BLaER1 treated with 17β-estradiol and CSF1 and Interleukin-3, amounts not matched to agents 10 nM and 100 nM (cell line): ENCODE measurements at regions not wholly inside any gene's neighbourhood (a gene's known extent, or its start where the extent isn't known, plus 50 kb on each side); places are given as distances from the start of the nearest gene placed in this dataset.
"Not testable (repeated sequence)": the region's sequence is repeated elsewhere in the genome, so short reads cannot be mapped to it uniquely, and the experiment has no call there.

Experiments used
- H3K27ac ChIP-seq, 11 experiments: shearing (Covaris generic); formaldehyde crosslinking; 2 replicates each; pipeline ENCODE4 v1.8.1; 2022
- H3K27me3 ChIP-seq, 11 experiments: shearing (Covaris generic); formaldehyde crosslinking; 2 replicates each; pipeline ENCODE4 v1.8.1; 2022
- H3K36me3 ChIP-seq, 11 experiments: shearing (Covaris generic); formaldehyde crosslinking; 2 replicates each; pipeline ENCODE4 v1.8.1; 2022
- H3K4me1 ChIP-seq, 10 experiments: shearing (Covaris generic); formaldehyde crosslinking; 2 replicates each; pipeline ENCODE4 v1.8.1; 2022
- H3K4me2 ChIP-seq, 11 experiments: shearing (Covaris generic); formaldehyde crosslinking; 2 replicates each; pipeline ENCODE4 v1.8.1; 2022
- H3K4me3 ChIP-seq, 10 experiments: shearing (Covaris generic); formaldehyde crosslinking; 2 replicates each; pipeline ENCODE4 v1.8.1; 2022
- H3K9ac ChIP-seq, 11 experiments: shearing (Covaris generic); formaldehyde crosslinking; 2 replicates each; pipeline ENCODE4 v1.8.1; 2022
- H3K9me3 ChIP-seq, 11 experiments: shearing (Covaris generic); formaldehyde crosslinking; replicated peaks in 1 of 11; 2 replicates each; pipeline ENCODE4 v1.8.1; 2022
- H4K20me1 ChIP-seq, 11 experiments: shearing (Covaris generic); formaldehyde crosslinking; 2 replicates each; pipeline ENCODE4 v1.8.1; 2022
- Cebpa-rat ChIP-seq, 11 experiments: shearing (Covaris generic); IDR thresholded peaks; 2 replicates each; pipeline ENCODE4 v1.8.1; 2022

DNA sequence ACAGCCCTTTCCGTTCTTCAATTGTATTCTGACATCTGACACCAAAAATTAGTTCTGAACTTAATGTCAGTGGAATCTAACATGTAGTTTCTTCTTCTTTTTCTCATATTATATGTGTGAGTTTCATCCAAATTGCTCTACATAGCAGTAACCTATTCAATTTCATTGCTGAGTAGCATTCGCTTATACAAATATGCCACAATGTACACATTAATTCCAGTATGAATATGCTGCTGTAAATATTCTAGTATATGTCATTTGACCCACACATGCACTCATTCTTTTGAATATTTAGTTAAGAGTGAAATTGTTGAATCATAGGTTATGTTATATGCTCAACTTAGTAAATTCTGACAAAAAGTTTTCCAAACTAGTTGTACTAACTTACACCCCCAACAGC lies 550.9 kb downstream of the CHSY3 start:
- Histone ChIP-seq H3K9me3 (peaks cover 33 to 53% (median 39%) of the 10 kb centered on the region in 11 experiments), H3K27me3 (no peaks in the 10 kb centered on the region), H3K4me2 (no peak overlapping the region), H3K27ac (no peak overlapping the region), H3K4me3 (no peak overlapping the region), H3K9ac (no peak overlapping the region), H4K20me1 (no peaks in the 10 kb centered on the region), H3K4me1 (peaks cover 0 to 5% (median 0%) of the 10 kb centered on the region in 10 experiments; a peak in 1 of 20 replicates), H3K36me3 (no peaks in the 10 kb centered on the region)
- no peak for TF ChIP-seq Cebpa-rat (IDR thresholded peaks at IDR 0.05)

DNA sequence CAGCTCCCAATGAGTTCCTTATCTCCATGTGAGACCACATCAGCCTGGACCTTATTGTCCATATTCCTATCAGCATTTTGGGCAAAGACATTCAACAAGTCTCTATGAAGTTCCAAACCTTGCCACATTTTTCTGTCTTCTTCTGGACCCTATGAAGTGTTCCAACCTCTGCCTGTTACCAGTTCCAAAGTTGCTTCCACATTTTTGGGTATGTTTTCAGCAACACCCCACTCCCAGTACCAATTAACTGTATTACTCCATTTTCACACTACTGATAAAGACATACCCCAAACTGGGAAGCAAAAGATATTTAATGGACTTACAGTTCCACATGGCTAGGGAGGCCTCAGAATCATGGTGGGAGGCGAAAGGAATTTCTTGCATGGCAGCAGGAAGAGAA lies 548.5 kb downstream of the CHSY3 start:
- Histone ChIP-seq H3K27ac (no peak overlapping the region), H3K9ac (no peak overlapping the region), H4K20me1 (no peaks in the 10 kb centered on the region), H3K4me1 (peaks cover 0 to 5% (median 0%) of the 10 kb centered on the region in 10 experiments; a peak in 1 of 20 replicates), H3K9me3 (peaks cover 22 to 35% (median 31%) of the 10 kb centered on the region in 11 experiments), H3K4me3 (no peak overlapping the region), H3K36me3 (no peaks in the 10 kb centered on the region), H3K4me2 (no peak overlapping the region), H3K27me3 (no peaks in the 10 kb centered on the region)
- no peak for TF ChIP-seq Cebpa-rat (IDR thresholded peaks at IDR 0.05)

DNA sequence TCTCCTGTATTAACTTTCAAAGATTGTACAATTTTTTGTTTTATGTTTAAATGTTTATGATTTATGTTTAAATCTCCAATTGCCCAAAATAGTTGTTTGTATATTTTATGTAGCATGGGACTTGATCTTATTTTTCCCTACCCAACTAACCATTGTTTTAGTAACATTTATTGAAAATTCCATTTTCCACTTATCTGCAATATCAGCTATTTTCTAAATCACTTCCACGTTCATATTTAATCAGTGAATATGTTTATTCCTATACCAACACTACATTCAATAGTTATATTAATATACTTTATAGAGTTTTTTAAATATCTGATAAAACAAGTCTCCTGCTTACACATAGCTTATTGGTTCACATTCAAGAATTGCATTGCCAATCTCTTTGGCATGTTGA lies 532.2 kb downstream of the CHSY3 start:
- Histone ChIP-seq H3K4me3 (no peak overlapping the region), H3K4me1 (no peaks in the 10 kb centered on the region), H3K36me3 (no peaks in the 10 kb centered on the region), H3K27me3 (no peaks in the 10 kb centered on the region), H3K9me3 (peaks cover 11 to 39% (median 20%) of the 10 kb centered on the region in 11 experiments), H4K20me1 (no peaks in the 10 kb centered on the region), H3K4me2 (no peak overlapping the region), H3K9ac (no peak overlapping the region), H3K27ac (no peak overlapping the region)
- no peak for TF ChIP-seq Cebpa-rat (IDR thresholded peaks at IDR 0.05)

DNA sequence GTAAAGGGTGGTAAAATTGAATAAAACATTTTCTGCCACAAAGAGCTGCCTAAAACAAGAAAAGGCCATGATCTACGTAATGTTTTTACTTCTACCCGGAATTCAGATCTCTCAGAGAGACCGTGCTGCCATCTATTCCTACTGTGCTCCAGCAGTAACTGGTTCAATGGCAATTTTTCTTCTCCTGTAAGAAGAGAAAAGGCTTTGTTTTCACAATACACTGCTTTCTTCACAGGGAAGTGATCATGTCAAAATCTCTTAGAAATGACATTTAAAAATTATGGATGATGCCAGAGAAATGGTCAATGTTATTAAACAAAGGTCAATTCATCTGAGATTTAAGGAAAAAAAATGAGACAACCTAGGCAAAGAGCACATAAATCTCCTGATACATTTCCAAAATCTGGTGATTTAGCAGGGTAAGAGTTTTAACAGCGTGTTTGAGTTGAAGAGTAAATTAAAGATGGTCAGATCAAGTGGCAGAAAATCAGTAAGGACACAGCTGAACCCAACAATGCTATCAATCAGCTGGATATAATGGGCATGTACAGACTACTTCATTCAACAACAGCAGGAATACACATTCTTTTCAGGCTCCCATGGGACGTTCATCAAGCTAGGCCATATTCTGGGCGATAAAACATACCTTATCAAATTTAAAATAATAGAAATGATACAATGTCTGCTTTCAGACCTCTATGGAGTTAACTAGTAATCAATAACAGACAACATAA lies 523.1 kb downstream of the CHSY3 start:
- H3K4me2 ChIP-seq: no peak overlapping the region
- no peaks in the 10 kb centered on the region for H4K20me1 ChIP-seq
- H3K4me1 ChIP-seq: peaks cover 0 to 4% (median 0%) of the 10 kb centered on the region in 10 experiments; a peak in 1 of 20 replicates
- no peaks in the 10 kb centered on the region for H3K36me3 ChIP-seq
- no peaks in the 10 kb centered on the region for H3K9me3 ChIP-seq
- no peak overlapping the region for H3K4me3 ChIP-seq
- no peak overlapping the region for H3K9ac ChIP-seq
- H3K27ac ChIP-seq: no peak overlapping the region
- no peaks in the 10 kb centered on the region for H3K27me3 ChIP-seq
- no peak for TF ChIP-seq Cebpa-rat (IDR thresholded peaks at IDR 0.05)

DNA sequence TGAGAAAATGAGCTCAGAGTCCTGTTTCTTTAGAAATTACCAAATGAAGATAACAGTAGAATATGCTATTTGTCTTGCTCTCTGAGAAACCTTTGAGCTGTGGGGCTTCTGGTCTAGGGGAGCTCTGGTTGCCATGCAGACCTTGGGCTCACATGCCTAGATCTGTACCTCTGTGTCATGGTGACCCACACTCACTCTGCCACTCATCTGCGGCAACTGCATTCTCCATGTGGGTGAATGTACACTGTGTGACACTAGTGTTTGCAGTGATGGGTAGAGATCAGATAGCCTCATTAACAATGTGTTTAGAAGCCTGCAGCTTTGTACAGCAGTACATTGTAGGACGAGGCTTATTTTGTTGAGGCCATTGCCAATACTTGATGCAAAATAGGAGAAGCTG lies 521.2 kb downstream of the CHSY3 start:
- Histone ChIP-seq H4K20me1 (no peaks in the 10 kb centered on the region), H3K9ac (no peak overlapping the region), H3K27me3 (no peaks in the 10 kb centered on the region), H3K4me3 (no peak overlapping the region), H3K27ac (no peak overlapping the region), H3K36me3 (no peaks in the 10 kb centered on the region), H3K4me1 (peaks cover 0 to 4% (median 0%) of the 10 kb centered on the region in 10 experiments; a peak in 1 of 20 replicates), H3K9me3 (no peaks in the 10 kb centered on the region), H3K4me2 (peak overlapping the region in 2 of 11 experiments; percentile 10 to 18; a peak in 1 of 22 replicates)
- TF ChIP-seq Cebpa-rat (IDR thresholded peaks at IDR 0.05): no peak

DNA sequence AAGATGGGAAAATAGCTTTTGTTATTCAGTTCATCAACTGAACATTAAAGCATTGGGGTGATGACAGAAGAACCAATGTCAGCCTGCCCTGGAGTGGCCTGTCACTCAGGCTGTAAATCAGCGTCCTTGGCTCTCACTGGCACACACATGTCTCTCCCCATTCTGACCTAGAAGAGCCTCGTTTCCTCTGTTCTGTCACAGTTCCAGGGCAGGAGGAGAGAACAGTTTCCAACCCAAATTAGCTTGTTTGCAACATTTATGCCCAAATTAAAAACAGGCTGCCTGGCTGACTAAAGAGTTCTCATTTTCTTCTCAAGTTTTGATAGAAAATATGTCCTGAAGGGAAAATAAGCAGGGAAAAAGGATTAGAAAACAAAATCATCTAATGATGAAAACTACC lies 520.1 kb downstream of the CHSY3 start:
- Histone ChIP-seq H3K4me1 (peaks cover 0 to 4% (median 0%) of the 10 kb centered on the region in 10 experiments; a peak in 1 of 20 replicates), H3K4me2 (no peak overlapping the region), H3K27me3 (no peaks in the 10 kb centered on the region), H3K9me3 (no peaks in the 10 kb centered on the region), H3K4me3 (no peak overlapping the region), H3K36me3 (no peaks in the 10 kb centered on the region), H3K27ac (no peak overlapping the region), H4K20me1 (no peaks in the 10 kb centered on the region), H3K9ac (no peak overlapping the region)
- no peak for TF ChIP-seq Cebpa-rat (IDR thresholded peaks at IDR 0.05)

DNA sequence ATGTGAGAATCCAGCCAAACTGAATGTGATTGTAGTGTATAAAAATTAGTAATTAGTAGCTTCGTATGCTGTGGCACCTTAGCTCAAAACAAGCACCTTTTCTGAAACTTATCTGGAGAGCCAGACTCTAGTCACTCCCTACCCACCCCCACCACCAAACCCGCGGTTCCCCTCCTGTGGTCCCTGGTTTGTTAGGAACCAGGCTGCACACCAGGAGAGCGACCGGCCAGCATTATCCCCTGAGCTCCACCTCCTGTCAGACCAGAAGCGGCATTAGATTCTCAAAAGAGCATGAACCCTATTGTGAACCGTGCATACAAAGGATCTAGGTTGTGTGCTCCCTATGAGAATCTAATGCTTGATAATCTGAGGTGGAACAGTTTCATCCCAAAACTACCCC lies 498.6 kb downstream of the CHSY3 start:
- TF ChIP-seq Cebpa-rat (IDR thresholded peaks at IDR 0.05): no peak
- H3K36me3 ChIP-seq: no peaks in the 10 kb centered on the region

DNA sequence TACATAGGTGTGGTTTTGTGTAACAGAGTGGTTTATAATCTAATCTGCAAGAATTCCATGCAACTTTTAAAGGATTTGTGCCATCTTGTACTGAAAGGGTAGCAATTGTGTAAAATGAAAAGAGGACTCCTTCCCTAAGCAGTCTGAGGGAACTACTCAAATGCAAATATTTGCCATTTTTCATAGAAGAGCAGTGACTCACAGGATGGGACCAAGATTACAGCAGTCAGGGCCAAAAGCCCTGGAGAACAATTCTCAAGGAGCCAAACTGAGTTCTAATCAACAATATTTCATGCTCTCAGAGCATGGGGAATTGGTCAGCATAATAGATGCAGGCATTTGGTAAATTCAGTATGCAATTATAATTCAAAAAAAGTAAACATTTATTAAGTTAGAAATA lies 495.8 kb downstream of the CHSY3 start:
- Histone ChIP-seq H3K4me3 (no peak overlapping the region), H3K9ac (no peak overlapping the region), H3K27me3 (no peaks in the 10 kb centered on the region), H4K20me1 (no peaks in the 10 kb centered on the region), H3K27ac (no peak overlapping the region), H3K4me2 (no peak overlapping the region), H3K36me3 (no peaks in the 10 kb centered on the region), H3K4me1 (no peaks in the 10 kb centered on the region), H3K9me3 (no peaks in the 10 kb centered on the region)
- no peak for TF ChIP-seq Cebpa-rat (IDR thresholded peaks at IDR 0.05)

More for the DNA sequence above, 498.6 kb downstream of the CHSY3 start:
- Histone ChIP-seq H4K20me1 (no peaks in the 10 kb centered on the region), H3K4me3 (no peak overlapping the region), H3K9me3 (no peaks in the 10 kb centered on the region), H3K4me1 (no peaks in the 10 kb centered on the region), H3K9ac (no peak overlapping the region), H3K4me2 (no peak overlapping the region), H3K27ac (no peak overlapping the region), H3K27me3 (no peaks in the 10 kb centered on the region)

DNA sequence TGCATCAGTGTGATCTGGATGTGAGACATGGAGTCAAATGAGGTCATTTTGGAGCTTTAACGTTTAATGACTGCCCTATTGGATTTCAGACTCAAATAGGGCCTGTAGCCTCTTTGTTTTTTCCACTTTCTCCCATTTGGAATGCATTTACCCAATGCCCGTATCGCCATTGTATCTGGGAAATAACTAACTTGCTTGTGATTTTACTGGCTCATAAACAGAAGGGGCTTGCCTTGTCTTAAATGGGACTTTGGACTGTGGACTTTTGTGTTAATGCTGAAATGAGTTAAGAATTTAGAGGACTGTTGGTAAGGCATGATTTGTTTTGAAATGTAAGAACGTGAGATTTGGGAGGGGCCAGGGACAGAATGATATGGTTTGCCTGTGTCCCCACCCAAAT lies 494.6 kb downstream of the CHSY3 start:
- Histone ChIP-seq H3K4me1 (no peaks in the 10 kb centered on the region), H3K4me2 (no peak overlapping the region), H3K27me3 (no peaks in the 10 kb centered on the region), H3K36me3 (no peaks in the 10 kb centered on the region), H4K20me1 (no peaks in the 10 kb centered on the region), H3K9ac (no peak overlapping the region), H3K27ac (no peak overlapping the region), H3K4me3 (no peak overlapping the region), H3K9me3 (no peaks in the 10 kb centered on the region)
- no peak for TF ChIP-seq Cebpa-rat (IDR thresholded peaks at IDR 0.05)

DNA sequence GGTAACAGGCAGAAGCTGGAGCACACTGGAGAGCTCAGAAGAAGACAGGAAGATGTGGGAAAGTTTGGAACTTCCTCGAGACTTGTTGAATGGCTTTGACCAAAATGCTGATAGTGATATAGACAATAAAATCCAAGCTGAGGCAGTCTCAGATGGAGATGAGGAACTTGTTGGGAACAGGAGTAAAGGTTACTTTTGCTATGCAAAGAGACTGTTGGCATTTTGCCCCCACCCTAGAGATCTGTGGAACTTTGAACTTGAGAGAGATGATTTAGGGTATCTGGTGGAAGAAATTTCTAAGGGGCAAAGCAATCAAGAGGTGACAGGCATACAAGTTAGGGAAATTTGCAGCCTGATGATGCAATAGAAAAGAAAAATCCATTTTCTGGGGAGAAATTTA lies 493.5 kb downstream of the CHSY3 start:
- H3K4me1 ChIP-seq, H3K27me3 ChIP-seq, H3K4me3 ChIP-seq, H3K36me3 ChIP-seq, H3K9ac ChIP-seq, H3K9me3 ChIP-seq, H3K4me2 ChIP-seq, H3K27ac ChIP-seq, H4K20me1 ChIP-seq: not testable (repeated sequence)
